ENCODE measurements at regions not wholly inside any gene's neighbourhood (a gene's known extent, or its start where the extent isn't known, plus 50 kb on each side); places are given as distances from the start of the nearest gene placed in this dataset.

DNA sequence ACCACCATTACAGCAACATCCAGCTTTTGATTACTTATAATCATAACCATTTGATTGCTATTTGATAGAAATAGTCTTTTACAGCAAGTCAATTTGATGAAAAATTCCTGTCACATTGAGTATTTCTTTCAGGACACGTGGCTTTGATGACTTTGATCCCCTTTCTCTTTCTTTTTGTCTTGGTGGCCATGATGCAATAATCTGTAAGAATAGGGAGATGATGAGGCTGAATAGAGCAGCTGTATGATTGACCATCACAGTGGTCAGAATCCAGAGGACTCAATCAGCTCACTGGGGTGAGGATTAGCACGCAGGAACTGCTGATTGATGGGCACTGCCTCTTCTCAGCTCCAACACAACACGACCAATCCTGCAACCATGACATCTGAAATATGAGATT is 262.7 kb downstream of the PARP8 start:
- Histone ChIP-seq H3K27ac (ENCODE audit: low read length) (no peak overlapping the region), H3K9me3 (ENCODE audit: control insufficient read depth in 1 of 2, low read length in 2 of 2) (no peaks in the 10 kb centered on the region), H3K4me1 (ENCODE audit: control insufficient read depth in 1 of 2, insufficient read depth in 2 of 2, low read length in 2 of 2) (no peaks in the 10 kb centered on the region), H3K36me3 (ENCODE audit: control insufficient read depth in 1 of 2, insufficient read depth in 2 of 2, low read length in 2 of 2) (no peaks in the 10 kb centered on the region), H3K27me3 (ENCODE audit: low read depth, low read length) (no peaks in the 10 kb centered on the region), H3K4me3 (ENCODE audit: low read depth in 1 of 2, low read length in 2 of 2) (no peak overlapping the region)

DNA sequence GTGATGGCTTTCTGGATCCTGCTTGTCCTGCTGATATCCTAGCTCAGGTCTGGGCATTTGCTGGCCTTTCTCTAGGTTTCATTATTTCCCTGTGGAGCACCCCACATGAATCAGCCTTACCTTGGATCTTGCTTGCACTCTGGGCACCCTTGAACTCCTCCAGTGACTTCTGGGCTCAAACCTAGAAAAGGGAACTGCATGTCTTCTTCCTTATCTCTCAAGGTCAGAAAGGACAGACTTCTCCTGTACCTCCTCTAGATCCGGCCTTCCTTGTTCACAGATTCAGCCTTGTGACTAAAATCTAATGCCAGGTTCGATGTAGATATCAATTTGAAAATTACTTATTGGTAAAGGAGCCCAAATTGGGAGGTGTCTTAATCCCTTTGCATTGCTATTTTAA is 267.9 kb downstream of the PARP8 start:
- Histone ChIP-seq H3K27me3 (ENCODE audit: low read depth, low read length) (no peaks in the 10 kb centered on the region), H3K4me1 (ENCODE audit: control insufficient read depth in 1 of 2, insufficient read depth in 2 of 2, low read length in 2 of 2) (no peaks in the 10 kb centered on the region), H3K9me3 (ENCODE audit: control insufficient read depth in 1 of 2, low read length in 2 of 2) (no peaks in the 10 kb centered on the region), H3K36me3 (ENCODE audit: control insufficient read depth in 1 of 2, insufficient read depth in 2 of 2, low read length in 2 of 2) (no peaks in the 10 kb centered on the region), H3K27ac (ENCODE audit: low read length) (no peak overlapping the region), H3K4me3 (ENCODE audit: low read depth in 1 of 2, low read length in 2 of 2) (no peak overlapping the region)

- Histone ChIP-seq H3K36me3 (ENCODE audit: control insufficient read depth in 1 of 2, insufficient read depth in 2 of 2, low read length in 2 of 2) (no peaks in the 10 kb centered on the region), H3K4me3 (ENCODE audit: low read depth in 1 of 2, low read length in 2 of 2) (no peak overlapping the region), H3K4me1 (ENCODE audit: control insufficient read depth in 1 of 2, insufficient read depth in 2 of 2, low read length in 2 of 2) (no peaks in the 10 kb centered on the region), H3K27me3 (ENCODE audit: low read depth, low read length) (no peaks in the 10 kb centered on the region), H3K27ac (ENCODE audit: low read length) (no peak overlapping the region), H3K9me3 (ENCODE audit: control insufficient read depth in 1 of 2, low read length in 2 of 2) (no peaks in the 10 kb centered on the region)
Observed at GRCh38 chr5:50945139-50945538, 278.7 kb downstream of the PARP8 start.

GRCh38 chr5:50947906-50948683 is 281.7 kb downstream of the PARP8 start:
- no peaks in the 10 kb centered on the region for H3K9me3 ChIP-seq (ENCODE audit: control insufficient read depth in 1 of 2, low read length in 2 of 2)
- no peaks in the 10 kb centered on the region for H3K36me3 ChIP-seq (ENCODE audit: control insufficient read depth in 1 of 2, insufficient read depth in 2 of 2, low read length in 2 of 2)
- H3K27me3 ChIP-seq (ENCODE audit: low read depth, low read length) = no peaks in the 10 kb centered on the region
- H3K4me1 ChIP-seq (ENCODE audit: control insufficient read depth in 1 of 2, insufficient read depth in 2 of 2, low read length in 2 of 2) = no peaks in the 10 kb centered on the region
- no peak overlapping the region for H3K4me3 ChIP-seq (ENCODE audit: low read depth in 1 of 2, low read length in 2 of 2)
- no peak overlapping the region for H3K27ac ChIP-seq (ENCODE audit: low read length)

DNA sequence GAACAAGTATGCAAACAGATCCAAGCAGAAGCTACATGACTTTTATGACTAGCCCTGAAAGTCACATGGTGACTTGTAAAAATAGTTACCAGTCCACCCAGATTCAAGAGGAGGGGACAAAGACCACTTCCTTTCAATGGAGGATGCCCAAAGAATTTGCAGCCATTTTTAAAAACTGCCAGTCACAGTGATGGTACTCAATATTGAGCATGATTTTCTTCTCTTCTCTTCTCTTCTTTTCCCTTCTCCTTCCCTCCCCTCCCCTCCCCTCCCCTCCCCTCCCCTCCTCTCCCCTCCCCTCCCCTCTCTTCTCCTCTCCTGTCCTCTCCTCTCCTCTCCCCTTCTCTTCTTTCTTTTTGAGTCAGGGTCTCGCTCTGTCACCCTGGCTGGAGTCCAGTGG is 286.9 kb downstream of the PARP8 start:
- Histone ChIP-seq H3K27ac (ENCODE audit: low read length) (no peak overlapping the region), H3K4me1 (ENCODE audit: control insufficient read depth in 1 of 2, insufficient read depth in 2 of 2, low read length in 2 of 2) (no peaks in the 10 kb centered on the region), H3K27me3 (ENCODE audit: low read depth, low read length) (no peaks in the 10 kb centered on the region), H3K4me3 (ENCODE audit: low read depth in 1 of 2, low read length in 2 of 2) (no peak overlapping the region), H3K36me3 (ENCODE audit: control insufficient read depth in 1 of 2, insufficient read depth in 2 of 2, low read length in 2 of 2) (no peaks in the 10 kb centered on the region), H3K9me3 (ENCODE audit: control insufficient read depth in 1 of 2, low read length in 2 of 2) (no peaks in the 10 kb centered on the region)

DNA sequence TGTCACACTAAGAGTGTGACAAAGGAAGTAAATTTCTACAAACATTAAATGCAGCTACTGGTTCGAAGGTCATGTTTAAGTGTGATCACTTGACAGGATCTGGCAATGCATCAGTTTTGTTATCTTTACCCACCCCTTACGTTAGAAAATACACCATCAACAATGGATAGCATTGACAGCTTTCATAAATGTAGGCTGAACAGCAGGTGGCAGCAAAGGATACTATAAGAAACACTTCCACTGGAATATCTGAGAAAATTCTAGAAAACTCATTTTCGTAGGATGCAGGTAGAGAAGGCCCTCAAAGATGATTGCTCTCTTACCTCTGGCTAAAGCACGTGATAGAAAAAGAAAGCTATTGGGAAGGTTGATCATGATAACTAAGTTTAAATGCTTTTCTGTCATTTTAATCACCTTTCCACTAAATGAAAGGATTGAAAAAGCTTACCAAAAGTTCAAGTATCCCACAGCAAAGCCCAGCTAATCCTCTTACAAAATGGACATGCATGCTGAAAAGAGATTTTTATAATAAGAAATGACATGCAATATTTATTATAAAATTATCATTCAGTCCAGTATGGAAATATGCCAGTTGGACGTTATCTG is 292.5 kb downstream of the PARP8 start:
- no peaks in the 10 kb centered on the region for H3K9me3 ChIP-seq (ENCODE audit: control insufficient read depth in 1 of 2, low read length in 2 of 2)
- H3K27ac ChIP-seq (ENCODE audit: low read length) = no peak overlapping the region
- peaks cover 0 to 11% of the 10 kb centered on the region in 2 donors for H3K4me1 ChIP-seq (ENCODE audit: control insufficient read depth in 1 of 2, insufficient read depth in 2 of 2, low read length in 2 of 2)
- no peak overlapping the region for H3K4me3 ChIP-seq (ENCODE audit: low read depth in 1 of 2, low read length in 2 of 2)
- no peaks in the 10 kb centered on the region for H3K36me3 ChIP-seq (ENCODE audit: control insufficient read depth in 1 of 2, insufficient read depth in 2 of 2, low read length in 2 of 2)
- peaks cover 9% of the 10 kb centered on the region for H3K27me3 ChIP-seq (ENCODE audit: low read depth, low read length)

GRCh38 chr5:50962934-50963872 is 296.8 kb downstream of the PARP8 start:
- Histone ChIP-seq H3K27ac (ENCODE audit: low read length) (peak overlapping the region; percentile 26), H3K9me3 (ENCODE audit: control insufficient read depth in 1 of 2, low read length in 2 of 2) (peaks cover 0 to 2% of the 10 kb centered on the region in 2 donors), H3K27me3 (ENCODE audit: low read depth, low read length) (peaks cover 48% of the 10 kb centered on the region), H3K4me3 (ENCODE audit: low read depth in 1 of 2, low read length in 2 of 2) (peak overlapping the region; percentile 77 to 85), H3K4me1 (ENCODE audit: control insufficient read depth in 1 of 2, insufficient read depth in 2 of 2, low read length in 2 of 2) (peaks cover 0 to 33% of the 10 kb centered on the region in 2 donors), H3K36me3 (ENCODE audit: control insufficient read depth in 1 of 2, insufficient read depth in 2 of 2, low read length in 2 of 2) (no peaks in the 10 kb centered on the region)

- Histone ChIP-seq H3K27me3 (ENCODE audit: low read depth, low read length) (peaks cover 57% of the 10 kb centered on the region), H3K4me1 (ENCODE audit: control insufficient read depth in 1 of 2, insufficient read depth in 2 of 2, low read length in 2 of 2) (peaks cover 0 to 42% of the 10 kb centered on the region in 2 donors), H3K4me3 (ENCODE audit: low read depth in 1 of 2, low read length in 2 of 2) (peak overlapping the region; percentile 45 to 77), H3K9me3 (ENCODE audit: control insufficient read depth in 1 of 2, low read length in 2 of 2) (peaks cover 0 to 2% of the 10 kb centered on the region in 2 donors), H3K36me3 (ENCODE audit: control insufficient read depth in 1 of 2, insufficient read depth in 2 of 2, low read length in 2 of 2) (no peaks in the 10 kb centered on the region), H3K27ac (ENCODE audit: low read length) (no peak overlapping the region)
Observed at GRCh38 chr5:50963971-50964745, 297.7 kb downstream of the PARP8 start.

GRCh38 chr5:50964746-50965653 is 298.6 kb downstream of the PARP8 start:
- Histone ChIP-seq H3K9me3 (ENCODE audit: control insufficient read depth in 1 of 2, low read length in 2 of 2) (peaks cover 0 to 2% of the 10 kb centered on the region in 2 donors), H3K36me3 (ENCODE audit: control insufficient read depth in 1 of 2, insufficient read depth in 2 of 2, low read length in 2 of 2) (no peaks in the 10 kb centered on the region), H3K4me1 (ENCODE audit: control insufficient read depth in 1 of 2, insufficient read depth in 2 of 2, low read length in 2 of 2) (peaks cover 0 to 51% of the 10 kb centered on the region in 2 donors), H3K27ac (ENCODE audit: low read length) (no peak overlapping the region), H3K27me3 (ENCODE audit: low read depth, low read length) (peaks cover 65% of the 10 kb centered on the region), H3K4me3 (ENCODE audit: low read depth in 1 of 2, low read length in 2 of 2) (no peak overlapping the region)
